Stimulated activated CD4-positive, alpha-beta T cell treated with anti-CD3 and anti-CD28 coated beads, Interleukin-1b, Interleukin-23, amount 100 ng/mL, for 1 hour (primary cell): ENCODE measurements at regions not wholly inside any gene's neighbourhood (a gene's known extent, or its start where the extent isn't known, plus 50 kb on each side); places are given as distances from the start of the nearest gene placed in this dataset.
"Not testable (repeated sequence)": the region's sequence is repeated elsewhere in the genome, so short reads cannot be mapped to it uniquely, and the experiment has no call there.

Experiments
- DNase-seq, 2 donors: peaks; one replicate each; pipeline ENCODE4 v3.0.0-alpha.2; 2020; ENCODE audit warnings: low read depth in 2 of 2

DNA sequence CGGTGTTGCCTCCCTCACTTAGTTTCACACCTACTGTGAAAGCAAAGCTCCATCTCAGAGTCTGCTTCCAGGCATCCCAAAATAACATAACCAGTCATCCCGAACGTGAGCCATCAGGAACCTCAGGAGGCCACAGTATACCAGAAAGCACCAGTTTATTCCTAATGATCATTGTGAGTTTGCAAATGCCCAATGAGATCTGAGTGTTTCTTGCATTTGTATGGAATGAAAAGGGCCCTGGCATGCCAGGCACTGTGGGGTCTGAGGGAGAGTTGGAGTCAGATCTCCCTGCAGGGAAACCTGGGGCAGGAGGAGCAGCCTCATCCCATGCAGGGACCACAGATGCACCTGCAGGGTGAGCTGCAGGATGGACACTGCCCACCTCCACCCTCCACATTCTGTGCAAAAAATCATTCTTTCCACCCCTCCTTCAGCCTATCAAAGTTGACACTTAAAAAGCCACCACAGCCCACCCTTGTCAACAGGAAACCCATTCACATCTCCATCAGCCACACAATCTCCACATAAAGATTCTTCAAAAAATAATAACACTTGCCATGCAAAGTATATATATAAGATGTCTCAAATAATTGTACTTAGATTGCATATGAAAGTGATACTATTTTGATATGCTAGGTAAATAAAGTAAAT, 112.3 kb downstream of the GGTLC2 start:
- DNase-seq = not testable (repeated sequence)

DNA sequence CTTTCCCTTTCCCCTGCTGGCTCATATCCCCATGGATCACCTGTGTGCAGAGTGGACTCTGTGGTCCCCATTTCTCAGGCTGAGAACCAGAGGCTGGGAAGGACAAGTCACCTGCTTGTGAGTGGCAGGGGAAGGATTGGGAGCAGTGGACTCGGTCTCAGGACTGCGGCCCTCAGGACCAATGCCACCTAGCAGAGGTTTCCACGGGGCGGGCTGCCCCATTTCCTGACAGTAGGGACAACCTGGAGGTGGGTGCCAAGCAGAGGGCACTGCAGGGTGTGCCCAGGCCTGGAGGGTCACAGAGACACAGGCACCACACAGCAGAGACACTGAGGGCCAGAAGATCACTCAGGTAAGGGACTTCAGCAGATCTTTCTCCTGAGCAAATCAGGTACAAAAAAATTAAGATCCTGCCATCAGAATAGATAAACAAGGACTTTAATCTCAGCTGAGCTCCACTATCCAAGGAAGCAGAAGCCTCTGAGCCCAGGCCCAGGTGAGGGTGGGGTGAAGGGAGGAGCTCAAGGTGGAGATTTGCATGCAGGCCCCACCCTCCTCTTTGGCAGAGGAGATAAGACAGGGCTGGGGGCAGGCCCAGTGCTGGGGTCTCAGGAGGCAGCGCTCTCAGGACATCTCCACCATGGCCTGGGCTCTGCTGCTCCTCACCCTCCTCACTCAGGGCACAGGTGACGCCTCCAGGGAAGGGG, 113.8 kb downstream of the GGTLC2 start:
- not testable (repeated sequence) for DNase-seq

DNA sequence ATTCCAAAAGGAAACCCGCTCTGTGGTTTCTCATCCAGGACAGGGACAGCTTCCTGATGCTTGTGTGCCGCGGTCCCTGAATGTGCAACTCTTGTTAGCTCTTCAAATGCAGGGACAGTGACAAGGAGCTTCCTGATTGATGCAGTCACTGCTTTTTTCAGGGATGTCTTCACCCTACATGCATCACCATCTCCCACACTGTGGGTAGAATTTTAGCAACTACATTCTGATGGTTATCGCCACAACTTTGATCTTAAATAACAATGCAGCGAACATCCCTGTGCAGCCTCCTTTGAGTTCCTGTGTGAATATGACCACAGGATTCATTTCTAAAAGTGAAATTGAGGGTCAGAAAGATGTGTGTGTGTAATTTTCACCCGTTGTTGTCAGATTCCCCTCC, 115.0 kb downstream of the GGTLC2 start:
- DNase-seq = no peak

DNA sequence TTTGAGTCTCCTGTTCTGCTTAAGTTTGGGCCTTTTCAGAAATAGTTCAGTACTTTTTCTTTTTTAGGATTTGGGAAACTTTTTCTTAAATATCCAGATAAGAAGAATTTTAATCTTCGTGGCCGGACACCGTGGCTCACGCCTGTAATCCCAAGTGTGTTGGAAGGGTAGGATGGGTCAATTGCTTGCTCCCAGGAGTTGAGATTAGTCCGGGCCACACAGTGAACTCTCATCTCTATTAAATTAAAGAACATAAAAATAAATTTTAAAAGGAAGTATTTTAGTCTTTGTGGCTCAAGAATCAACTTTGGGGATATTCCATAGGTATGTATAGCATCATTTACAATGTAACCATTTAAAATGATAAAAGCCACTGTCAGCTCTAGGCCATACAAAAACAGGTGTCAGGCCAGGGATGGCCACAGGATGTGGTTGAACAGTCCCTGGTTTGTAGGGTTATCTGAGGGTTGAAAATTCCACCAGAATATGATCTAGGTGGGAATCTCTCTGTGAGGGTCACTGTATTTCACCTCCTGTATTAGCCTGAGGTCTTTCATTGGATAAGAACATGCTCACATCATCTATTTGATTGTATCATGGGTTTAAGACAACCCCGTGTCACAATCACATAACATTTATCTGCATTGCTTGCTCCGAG, 115.6 kb downstream of the GGTLC2 start:
- DNase-seq = no peak

DNA sequence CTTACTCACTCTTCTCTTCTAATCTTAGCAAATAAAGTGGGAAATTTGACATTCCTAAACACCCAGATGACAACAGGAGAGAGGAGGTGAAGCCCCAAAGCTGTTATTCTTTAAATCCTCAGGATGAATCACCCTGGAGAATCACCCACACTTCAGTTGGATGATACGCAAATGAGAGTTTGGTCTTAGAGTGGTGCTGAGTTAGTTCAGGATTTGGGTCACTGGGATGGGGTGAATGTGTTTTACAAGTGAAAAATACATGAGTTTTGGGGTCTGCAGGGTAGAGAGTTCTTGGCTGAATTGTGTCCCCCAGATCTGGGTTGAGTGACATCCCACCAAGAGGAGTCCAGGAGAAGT, 117.2 kb downstream of the GGTLC2 start:
- DNase-seq = no peak

DNA sequence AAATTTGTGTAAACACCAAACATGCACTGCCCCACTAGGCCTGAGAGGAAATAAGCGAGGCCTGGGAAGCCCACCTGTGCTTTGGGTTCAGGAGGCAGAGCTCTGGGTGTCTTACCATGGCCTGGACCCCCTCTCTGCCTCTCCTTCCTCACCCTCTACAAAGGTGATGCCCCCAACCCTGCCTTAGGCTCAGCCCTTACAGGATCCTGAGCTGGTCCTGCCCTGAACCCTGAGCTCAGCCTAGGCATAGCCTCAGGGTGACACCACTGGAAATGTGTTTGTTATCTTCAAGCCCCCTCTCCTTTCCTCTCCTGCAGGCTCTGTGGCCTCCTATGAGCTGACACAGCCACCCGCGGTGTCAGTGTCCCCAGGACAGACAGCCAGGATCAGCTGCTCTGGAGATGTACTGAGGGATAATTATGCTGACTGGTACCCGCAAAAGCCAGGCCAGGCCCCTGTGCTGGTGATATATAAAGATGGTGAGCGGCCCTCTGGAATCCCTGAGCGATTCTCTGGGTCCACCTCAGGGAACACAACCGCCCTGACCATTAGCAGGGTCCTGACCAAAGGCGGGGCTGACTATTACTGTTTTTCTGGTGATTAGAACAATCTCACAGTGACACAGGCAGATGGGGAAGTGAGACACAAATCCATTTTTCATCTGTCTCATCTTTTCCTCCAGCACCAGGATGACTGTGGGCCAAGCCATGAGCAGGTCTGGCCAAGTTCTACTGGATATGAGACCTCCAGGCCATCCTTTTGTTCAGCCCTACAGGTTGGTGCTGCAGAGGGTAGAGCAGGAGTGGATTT, 117.8 kb downstream of the GGTLC2 start:
- no peak for DNase-seq

DNA sequence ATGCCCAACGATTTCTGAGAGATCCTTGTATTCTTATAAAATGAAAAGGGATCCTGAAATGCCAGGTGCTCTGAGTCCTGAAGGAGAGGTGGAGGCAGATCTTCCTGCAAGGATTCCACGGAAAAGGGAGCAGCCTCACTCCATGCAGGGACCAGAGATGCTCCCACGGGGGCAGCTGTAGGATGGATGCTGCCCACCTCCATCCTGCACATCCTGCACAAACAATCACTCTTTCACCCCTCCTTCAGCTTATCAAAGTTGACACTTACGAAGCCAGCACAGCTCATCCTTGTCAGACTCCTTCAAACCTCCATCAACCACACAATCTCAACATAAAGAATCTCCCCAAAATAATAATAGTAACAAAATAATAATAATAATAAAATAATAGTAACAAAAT, 119.1 kb downstream of the GGTLC2 start:
- DNase-seq = no peak

DNA sequence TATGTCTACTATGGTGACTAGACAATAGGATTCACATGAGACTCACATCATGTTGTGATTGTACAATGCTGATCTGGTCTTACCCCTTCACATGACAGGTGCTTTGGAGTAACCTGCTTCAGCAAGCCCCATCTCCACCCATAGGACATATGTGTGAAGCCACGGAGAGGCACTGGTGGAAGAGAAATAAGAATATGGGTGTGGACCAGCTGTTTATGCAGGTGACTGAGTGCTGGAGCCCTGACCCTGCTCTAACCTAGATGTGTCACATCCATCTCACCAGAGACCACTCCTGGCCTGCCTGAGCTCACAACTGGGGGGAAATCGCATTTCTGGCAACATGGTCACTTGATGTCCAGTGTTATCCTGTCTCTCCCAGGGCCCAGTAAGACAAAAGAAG, 119.7 kb downstream of the GGTLC2 start:
- DNase-seq = no peak

DNA sequence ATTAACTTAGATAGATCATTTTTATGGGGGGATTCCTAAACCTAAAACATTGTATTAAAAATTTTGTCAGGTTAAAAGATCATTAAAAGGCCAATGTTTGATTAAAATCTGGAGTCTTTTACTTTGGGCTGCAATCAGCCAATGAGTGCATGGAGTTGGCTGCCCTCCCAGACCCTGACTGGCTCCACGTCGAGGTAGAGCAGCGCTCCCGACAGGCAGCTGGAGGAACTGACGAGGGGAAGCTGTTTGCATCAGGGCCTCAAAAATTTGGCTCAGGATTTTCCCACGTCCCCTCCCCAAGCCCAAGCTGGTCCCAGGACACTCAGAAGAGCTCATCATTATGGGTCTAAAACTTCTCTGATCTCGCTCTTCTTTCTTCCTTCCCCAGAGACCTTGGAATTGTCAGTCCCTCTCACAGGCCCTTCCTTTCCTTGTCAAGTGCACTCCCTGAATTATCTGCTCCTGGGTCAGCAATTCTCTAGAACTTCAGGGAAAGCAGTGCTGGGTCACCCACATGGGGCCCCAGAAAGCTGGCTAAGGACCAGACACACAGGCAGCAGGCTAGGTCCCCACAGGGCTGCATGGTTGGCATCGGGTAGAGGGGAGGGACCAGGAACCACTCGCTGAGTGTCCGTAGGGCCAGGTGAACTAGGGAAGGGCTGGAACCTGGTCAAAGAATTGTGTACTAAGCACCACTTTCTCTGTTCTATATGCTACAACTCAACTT, 119.6 kb upstream of the IGLL5 start:
- DNase-seq = no peak

DNA sequence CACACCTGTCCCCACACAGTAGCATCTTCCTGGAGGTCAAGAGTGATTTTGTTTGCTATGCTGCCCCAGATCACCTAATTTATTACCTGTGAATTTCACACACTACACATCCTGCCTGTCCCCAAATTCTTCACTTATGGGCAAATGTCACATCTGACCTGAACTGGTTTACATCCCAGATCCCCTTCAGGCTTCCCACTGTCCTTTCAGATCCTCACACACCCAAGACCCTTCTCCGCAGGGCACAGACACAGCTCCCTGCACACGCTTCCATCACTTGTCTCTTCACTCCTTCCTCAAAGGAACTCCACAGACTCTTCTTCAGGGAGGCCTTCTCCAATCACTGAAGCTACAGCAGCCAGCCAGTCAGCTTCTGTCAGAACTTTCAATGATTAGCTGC, 118.7 kb upstream of the IGLL5 start:
- DNase-seq = no peak

DNA sequence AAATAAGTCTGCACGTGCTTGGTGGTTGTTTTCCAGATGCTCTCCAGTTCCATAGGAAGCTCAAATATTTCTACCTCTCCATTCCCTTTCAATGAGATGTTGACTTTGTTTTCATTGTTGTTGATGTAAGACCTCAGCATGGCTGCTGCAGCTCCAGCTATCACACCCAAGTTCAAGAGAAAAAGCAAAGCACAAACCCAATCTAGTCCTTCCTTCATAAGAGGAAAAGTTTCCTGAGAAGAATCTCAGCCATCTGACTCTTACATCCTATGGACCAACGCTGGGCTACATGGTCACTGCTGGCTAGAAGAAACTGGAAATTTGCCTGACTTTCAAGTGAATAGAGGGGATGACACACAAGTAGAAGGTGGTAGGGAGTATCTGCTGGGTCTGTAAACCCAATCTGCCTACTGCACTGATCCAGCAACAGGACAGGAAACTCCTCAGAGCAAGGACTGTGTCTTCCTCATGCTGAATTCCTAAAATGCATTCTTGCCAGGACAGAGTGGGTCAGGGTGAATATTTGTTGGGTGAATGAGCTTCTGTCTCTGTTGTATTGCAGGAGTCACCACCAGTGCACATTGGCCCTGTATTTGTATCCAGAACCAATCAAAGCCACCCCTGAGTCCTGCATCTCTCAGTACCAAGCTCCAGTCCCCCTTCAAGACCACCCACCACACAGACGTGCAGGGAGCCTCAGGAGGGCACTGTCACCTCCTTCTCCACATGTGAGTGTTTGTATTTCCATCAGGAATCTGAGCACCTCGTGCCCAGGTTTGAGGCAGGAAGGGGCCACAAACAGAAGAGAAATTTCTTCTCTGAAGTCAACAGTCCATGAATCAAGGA, 118.0 kb upstream of the IGLL5 start:
- no peak for DNase-seq

DNA sequence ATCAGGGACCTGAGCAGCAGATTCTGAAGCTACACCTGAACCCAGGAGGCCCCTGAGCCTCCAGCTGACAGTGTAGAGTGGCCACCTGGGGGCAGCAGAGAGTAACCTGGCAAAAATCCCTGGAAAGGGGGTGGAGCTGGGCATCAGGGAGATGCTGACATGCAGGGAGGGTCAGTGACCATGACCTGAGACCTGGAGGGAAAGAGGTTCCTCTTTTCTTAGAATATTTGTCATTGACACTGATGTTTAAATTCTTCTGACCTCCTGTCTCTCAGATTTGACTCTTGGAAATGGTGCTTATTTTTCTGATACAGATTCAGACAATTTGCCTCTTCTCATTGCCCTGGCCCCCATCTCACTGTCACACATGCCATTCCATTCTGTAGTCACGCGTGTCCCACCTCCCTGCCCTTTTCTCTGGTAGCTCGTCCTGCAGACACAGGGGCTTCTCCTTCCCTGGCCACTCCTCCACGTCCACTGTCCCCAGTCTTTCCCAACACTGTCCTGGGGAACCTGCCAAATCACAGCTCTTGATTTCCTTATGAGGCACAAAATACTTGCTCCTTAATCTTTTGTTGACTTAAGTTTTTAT, 117.2 kb upstream of the IGLL5 start:
- peak in 1 of 2 donors; percentile 29 for DNase-seq

DNA sequence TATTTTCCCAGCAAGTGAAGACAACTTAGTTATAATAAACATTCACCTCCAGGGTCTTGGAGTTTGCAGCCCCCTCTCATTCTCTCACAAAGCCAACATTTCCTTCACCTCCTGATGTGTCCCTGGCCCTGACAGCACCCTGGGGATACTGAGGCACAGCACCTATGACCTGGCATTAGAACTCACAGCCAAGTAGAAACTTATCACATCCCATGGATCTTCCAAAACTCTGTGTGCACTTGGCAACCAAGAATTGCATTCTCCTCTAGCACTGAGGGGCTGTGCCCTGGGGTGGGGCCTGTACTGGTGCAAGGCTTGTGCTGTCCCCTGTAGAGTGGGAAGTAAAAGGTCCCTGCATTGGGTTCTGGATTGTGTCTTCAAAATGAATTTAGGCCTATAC, 116.7 kb upstream of the IGLL5 start:
- no peak for DNase-seq

DNA sequence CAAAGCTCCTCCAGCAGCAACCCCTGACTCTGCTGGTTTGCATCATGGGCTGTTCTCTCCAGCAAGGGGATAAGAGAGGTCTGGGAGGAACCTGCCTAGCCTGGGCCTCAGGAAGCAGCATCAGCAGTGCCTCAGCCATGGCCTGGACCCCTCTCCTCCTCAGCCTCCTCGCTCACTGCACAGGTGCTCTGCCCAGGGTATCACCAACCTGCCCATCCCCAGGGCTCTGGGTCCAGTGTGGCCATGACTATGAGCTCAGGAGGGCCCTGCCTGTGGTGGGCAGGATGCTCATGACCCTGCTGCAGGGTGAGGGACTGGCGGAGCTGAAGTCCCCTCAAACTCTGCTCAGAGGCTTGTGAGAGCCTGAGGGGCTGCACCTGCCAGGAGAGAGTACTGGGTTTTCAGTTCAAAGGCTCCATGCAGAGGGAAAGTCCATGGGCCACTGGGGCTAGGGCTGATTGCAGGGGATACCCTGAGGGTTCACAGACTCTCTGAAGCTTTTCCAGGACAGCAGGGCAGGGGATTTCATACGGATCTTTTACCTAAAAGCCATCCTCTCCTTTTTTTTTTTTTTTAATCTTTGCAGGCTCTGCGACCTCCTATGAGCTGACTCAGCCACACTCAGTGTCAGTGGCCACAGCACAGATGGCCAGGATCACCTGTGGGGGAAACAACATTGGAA, 115.8 kb upstream of the IGLL5 start:
- DNase-seq = no peak

DNA sequence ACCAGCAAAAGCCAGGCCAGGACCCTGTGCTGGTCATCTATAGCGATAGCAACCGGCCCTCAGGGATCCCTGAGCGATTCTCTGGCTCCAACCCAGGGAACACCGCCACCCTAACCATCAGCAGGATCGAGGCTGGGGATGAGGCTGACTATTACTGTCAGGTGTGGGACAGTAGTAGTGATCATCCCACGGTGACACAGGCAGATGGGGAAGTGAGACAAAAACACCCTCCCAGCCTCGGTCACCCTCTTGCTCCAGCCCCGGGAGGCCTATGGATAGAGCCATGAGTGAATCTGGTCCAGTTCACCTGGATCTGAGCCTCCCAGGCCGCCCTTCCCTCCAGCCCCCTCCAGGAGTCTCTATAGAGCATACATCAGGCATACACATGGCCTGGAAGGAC, 115.2 kb upstream of the IGLL5 start:
- no peak for DNase-seq

DNA sequence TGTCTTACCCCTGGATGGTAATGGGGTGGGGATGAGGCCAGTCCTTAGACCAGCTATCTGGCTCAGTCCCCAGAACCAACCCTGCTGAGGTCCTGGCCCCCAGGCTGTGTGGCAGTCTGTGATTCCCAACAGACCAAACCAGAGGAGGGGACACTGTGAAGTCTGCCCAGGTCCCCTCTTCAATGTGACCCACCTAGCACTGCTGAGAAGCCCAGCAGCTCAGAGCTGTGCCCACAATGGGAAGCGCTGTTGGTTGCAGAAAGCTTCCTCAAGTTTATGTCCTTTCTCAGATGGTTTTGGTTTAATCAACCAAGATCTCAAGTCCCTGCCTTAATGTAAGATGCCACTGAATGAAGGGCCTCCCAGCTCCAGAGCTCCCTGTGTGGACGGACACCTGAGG, 114.7 kb upstream of the IGLL5 start:
- DNase-seq = no peak

DNA sequence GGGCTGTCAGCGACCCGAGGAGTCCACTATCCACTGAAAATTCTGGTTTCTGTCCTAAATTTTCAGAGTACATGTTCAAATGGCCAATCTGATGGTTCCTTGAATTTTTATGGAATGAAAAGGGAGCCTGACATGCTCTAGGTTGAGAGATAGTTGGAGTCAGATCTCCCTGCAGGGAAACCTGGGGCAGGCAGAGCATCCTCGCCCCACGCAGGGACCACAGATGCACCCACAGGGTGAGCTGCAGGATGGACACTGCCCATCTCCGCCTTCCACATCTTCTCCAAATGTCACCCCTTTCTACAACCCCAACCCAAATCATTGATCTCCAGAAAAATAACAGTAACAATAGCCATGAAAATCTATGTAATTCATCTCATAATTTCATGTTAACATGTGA, 114.2 kb upstream of the IGLL5 start:
- DNase-seq = no peak

DNA sequence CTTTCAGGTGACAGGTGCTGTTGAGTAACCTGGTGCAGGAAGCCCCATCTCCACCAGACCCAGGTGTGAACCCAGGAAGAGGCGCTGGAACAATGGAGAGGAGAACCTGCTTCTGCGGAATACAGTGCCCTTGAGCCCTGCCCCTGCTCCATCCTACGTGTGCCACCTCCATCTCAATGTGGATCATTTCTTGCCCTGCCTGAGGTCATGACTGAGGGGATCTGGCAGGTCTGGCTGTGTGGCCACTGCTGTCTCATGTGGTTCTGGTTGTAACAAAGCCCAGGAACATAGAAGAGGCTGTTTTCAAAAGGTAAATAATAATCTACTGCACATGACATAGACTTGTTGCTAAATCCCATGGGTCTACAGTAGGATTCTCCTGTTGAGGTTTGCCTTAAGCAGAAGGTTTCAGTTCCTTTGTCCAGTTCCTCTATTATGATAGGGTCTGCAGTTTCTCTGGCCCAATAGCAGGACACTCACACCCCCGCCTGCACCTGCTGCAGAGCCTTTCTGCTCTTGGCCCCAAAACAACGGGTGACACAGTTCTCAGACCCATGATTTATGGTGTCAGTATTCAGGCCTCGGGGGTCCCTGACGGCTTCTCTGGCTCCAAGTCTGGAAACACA, 113.5 kb upstream of the IGLL5 start:
- DNase-seq = no peak

DNA sequence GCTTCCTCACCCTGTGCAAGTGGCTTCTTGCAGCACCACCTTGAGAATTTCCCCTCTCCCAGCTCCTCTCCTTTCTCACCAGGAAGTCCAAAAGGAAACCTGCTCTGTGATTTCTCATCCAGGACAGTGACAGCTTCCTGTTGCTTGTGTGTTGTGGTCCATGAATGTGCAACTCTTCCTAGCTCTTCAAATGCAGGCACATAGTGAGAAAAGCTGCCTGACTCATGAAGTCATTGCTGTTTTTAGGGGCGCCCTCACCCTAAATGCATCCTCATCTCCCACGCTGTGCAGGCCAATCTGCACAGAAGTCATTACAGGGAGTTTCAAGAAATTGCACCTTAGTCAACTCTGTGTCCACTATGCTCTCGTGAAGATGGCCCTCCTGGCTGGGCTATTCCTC, 112.9 kb upstream of the IGLL5 start:
- DNase-seq = not testable (repeated sequence)
